AG20443 (cell line): ENCODE measurements at regions not wholly inside any gene's neighbourhood (a gene's known extent, or its start where the extent isn't known, plus 50 kb on each side); places are given as distances from the start of the nearest gene placed in this dataset.

ENCODE experiments used
- DNase-seq: peaks from one replicate; pipeline ENCODE4 v3.0.0; 2012; ENCODE audit warnings: low spot score, mixed read lengths

DNA sequence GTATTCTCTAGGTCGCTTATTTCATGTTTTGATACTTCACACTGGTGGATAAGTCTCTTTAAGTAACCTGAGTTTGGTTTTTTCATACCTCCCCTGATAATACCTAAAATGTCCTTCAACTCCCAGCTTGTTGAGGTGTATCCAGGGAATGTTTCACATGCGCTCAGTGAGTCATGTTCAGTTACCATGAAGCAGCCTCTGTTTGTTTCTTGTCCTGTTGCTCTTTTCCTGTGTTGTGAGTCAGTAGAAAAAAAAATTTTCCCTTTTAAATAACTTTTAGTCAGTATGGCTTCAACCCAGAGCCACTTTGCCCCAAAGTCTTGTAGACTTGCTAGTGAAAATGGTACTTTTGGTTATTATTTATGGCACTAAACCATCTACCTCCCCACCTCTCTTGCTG, 278.4 kb upstream of the ZPLD1 start:
- DNase-seq: peak; percentile 74

GRCh38 chr3:102158080-102158740, 276.6 kb upstream of the ZPLD1 start:
- DNase-seq: no peak

DNA sequence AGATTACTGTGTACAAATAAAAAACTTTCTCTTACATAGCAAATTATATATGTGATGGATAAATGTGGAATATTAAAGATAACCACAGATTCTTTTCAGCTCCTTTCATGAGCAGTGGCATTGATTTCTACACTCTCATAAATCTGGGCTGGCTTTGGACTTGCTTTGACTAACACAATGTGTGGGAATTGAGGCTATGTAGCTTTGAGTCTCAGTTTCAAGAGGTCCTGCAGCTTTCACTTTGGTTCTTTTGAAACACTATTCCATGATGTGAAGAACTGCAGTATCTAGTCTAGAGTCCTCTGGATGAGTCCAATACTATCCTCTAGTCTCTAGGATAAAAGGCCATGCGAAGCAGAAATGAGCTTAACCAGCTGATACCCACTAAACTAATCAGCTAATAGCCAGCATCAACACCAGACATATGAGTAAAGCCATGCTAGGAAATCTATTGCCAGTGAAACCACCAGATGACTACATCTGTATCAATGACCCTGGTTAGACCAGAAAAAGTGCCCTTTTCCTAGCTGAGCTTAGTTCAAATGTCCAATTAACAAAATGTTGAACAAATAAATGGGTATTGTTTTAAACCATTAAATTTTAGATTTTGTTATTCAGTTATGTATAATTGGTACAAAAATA, 274.9 kb upstream of the ZPLD1 start:
- DNase-seq: no peak

DNA sequence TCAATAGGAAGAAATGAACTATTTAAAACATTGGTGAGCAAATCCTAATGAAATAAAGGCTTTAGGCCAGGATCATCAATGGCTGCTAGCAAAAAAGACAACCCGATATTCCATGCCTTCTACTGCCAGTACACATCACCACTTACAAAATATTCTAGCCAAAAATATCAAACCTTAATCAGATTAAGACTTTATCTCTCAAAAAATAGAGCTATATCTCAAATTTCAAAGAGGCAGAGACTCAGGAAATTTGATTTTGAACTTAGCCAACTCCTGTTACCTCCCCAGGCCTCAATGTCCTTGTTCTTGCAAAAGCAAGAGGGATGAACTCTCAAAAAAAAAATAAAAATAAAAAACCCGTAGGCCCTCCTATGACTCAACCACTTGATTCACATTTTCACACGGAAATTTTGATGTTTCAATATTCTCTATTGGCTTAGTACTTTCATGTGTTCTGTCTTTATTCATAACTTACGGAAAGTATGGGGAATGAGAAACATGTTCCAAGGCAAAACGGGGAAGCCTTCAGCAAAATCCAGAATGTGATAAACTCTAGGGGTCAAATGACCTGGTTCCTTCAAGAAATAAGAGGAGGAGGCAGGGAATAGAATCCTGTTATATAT, 273.3 kb upstream of the ZPLD1 start:
- DNase-seq: no peak

GRCh38 chr3:102162251-102162650, 272.6 kb upstream of the ZPLD1 start:
- no peak for DNase-seq

DNA sequence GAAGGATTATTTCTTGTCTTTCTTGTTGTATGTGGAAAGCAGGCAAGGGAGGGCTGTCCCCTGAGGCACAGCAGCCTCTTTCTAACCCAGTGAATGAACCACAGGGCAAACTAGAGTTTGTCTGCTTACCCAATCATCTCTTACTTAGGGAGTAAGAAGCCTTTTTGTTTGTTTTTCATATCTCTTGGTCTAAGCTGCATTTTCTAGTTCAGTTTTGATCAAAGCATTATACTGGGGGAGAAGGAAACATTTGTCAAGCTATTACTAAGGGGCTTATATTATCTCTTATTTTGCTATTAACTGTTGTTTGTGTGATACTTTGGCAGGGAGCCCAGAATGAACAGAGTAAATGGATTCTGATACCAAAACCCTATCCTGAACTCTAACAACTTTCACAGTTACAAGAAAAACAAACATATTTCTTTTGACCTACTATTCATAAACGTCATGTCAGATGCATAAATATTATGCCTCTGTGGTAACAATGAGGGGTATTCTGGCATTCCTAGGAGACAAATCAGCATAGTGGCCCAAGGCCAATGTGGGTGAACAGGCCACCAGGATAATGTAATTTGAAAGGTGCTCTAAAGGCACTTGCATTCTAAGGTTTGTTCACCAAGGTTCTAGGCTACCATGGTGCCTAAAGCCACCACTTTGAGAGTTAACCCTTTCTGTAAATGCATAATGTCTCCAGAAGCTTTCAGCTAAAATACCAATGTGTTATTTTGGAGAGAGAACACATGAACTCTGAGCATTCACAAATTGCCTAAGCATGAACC, 271.6 kb upstream of the ZPLD1 start:
- no peak for DNase-seq

GRCh38 chr3:102163818-102164154, 271.0 kb upstream of the ZPLD1 start:
- DNase-seq: no peak

GRCh38 chr3:102165367-102165766, 269.4 kb upstream of the ZPLD1 start:
- peak; percentile 41 for DNase-seq

- DNase-seq: no peak
Measured at GRCh38 chr3:102169915-102170479, 264.8 kb upstream of the ZPLD1 start.

- no peak for DNase-seq
Measured at GRCh38 chr3:102170545-102170944, 264.3 kb upstream of the ZPLD1 start.

GRCh38 chr3:102174312-102174712, 260.5 kb upstream of the ZPLD1 start:
- no peak for DNase-seq

- no peak for DNase-seq
Measured at GRCh38 chr3:102174832-102175374, 259.9 kb upstream of the ZPLD1 start.

- no peak for DNase-seq
Measured at GRCh38 chr3:102176333-102177050, 258.3 kb upstream of the ZPLD1 start.

- DNase-seq: no peak
Measured at GRCh38 chr3:102177075-102177755, 257.6 kb upstream of the ZPLD1 start.

- DNase-seq: no peak
Measured at GRCh38 chr3:102178817-102179216, 256.0 kb upstream of the ZPLD1 start.

DNA sequence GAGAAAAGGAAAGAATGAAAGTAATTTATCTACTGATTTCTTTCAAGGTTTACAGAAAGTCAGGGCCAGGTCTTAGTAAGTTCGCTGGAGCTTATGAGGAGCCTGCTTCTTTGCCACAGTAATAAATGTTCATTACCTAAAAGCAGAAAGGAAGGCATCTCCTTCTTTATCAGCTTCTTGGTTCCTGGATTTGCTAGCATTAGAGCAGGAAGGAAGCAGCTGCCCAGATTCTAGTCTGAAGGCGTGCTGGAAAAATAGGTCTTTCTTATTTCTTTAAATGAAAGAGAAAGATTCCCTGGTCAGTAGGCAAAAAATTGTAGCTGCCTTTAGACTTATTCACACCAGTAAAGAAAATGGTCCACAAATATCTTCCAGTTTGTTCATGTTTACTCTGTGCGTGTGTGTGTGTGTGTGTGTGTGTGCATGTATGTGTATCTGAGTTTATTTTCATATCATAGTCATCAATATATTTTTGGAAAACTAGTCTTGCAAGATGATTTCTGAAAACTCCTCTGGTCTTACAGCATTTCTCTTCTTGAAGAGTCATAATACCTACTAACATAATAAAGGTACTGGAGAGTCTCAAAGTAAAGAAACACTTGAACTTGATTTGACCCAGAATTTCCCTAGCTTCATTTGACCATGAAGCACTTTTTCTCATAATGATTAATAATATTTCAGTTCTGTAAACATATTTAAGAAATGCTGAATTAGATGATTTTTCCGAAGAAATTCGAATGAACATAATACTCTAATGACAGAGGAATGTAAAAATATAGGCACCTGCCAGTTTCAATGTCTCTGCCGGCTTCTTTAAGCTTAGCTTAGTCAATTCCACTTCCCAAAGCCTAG, 255.3 kb upstream of the ZPLD1 start:
- DNase-seq: no peak

- peak; percentile 63 for DNase-seq
Measured at GRCh38 chr3:102180280-102180931, 254.4 kb upstream of the ZPLD1 start.

GRCh38 chr3:102181175-102181920, 253.5 kb upstream of the ZPLD1 start:
- peak; percentile 65 for DNase-seq

DNA sequence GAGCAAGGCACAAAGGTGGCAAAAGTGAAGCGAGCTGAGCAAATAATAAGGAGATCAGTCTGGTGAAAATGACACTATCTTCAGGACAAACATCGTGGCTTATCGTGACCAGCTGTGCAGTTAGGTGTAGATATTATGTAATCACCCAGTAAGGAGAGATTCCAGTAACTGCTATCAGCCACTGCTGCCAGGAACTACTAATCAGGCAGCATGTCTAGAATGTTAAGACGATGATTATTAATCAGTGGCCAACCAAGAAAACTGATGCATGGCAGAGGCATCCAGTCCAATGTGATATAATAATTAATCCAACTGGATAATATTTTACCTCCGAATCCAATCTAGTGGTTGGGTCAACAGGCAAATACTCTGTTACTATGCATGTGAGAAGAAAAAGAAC, 252.7 kb upstream of the ZPLD1 start:
- peak; percentile 35 for DNase-seq
